Epithelial cell of prostate (primary cell): ENCODE measurements at regions not wholly inside any gene's neighbourhood (a gene's known extent, or its start where the extent isn't known, plus 50 kb on each side); places are given as distances from the start of the nearest gene placed in this dataset.
"Not testable (repeated sequence)": the region's sequence is repeated elsewhere in the genome, so short reads cannot be mapped to it uniquely, and the experiment has no call there.

Experiments
- DNase-seq: peaks from one replicate; pipeline ENCODE4 v3.0.0-alpha.2; 2011; ENCODE audit warnings: low read depth, low spot score
- H3K27ac ChIP-seq: fragments of 450-650 bp; 2 replicates; pipeline ENCODE4 v1.5.1; 2017; ENCODE audit warnings: mild to moderate bottlenecking

DNA sequence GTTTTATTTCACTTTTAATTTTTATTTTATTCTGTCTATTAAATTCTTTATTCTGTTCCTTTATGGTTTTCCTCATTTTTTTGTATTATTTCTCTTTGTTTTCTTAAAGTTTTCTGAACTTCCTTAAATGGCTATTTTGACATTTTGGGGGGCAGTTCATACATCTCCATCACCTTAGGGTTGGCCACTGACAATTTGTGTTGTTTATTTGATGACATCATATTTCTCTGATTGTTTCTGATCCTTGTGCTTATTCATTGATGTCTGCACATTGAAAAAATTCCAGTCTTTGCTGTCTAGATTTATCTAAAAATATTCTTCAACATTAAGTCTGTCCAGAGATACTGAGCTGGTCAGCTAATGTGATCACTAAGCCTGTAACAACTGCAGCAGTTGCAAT is 379.5 kb upstream of the EYS start:
- DNase-seq, result no peak

DNA sequence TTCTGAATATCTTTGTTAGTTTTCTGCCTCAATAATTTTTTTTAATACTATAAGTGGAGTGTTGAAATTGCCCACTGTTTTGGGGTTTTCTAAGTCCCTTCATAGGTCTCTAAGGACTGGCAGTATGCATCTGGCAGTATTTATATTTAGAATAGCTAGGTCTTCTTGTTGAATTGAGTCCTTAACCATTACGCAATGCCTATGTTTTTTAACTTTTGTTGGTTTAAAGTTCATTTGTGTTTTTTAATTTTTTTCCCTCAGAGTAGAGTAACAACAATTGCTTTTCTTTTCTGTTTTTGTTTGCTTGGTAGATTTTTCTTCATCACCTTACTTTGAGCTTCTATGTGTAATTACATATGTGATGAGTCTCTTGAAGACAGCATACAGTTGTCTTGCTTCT is 375.9 kb upstream of the EYS start:
- DNase-seq, result no peak

More for the DNA sequence above, 379.5 kb upstream of the EYS start:
- no peak overlapping the region for H3K27ac ChIP-seq

DNA sequence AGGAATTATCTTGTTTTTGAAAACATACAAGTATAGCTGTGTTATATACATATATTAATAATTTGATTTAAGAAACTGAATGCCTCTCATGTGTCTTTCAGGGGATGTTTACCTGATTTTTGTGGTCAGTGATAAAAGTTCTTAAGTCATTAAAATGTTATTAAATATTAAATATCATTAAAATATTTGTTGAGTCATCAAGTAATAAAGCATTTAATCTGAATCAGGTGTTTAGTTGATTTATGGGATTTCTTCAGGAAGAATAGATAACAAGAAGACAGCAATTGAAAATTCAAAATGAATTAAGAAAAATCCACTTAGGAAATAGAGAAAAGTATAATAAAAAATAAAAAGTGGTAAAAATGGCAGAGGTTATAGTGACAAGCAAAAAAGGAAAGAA is 361.9 kb upstream of the EYS start:
- no peak for DNase-seq
- H3K27ac ChIP-seq, result no peak overlapping the region

More for the DNA sequence above, 375.9 kb upstream of the EYS start:
- no peak overlapping the region for H3K27ac ChIP-seq

DNA sequence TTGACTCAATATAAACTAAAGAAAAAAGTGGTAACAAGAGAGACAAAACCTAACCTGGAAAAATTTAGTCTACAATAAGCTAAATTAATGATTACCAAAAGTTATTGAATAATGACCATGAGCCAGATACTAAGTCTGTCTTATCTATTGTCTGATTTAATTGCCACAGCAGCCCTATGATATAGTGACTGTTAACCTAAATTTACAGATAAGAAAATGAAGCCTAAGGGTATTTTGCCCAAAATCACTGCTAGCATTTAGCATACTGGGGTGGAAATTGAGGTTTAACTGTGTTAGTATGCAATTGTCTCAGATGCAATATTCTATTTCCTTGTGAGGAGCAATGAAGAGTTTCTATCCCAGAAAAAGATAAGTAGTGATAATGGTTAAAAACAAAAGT is 361.0 kb upstream of the EYS start:
- DNase-seq, result no peak
- no peak overlapping the region for H3K27ac ChIP-seq

DNA sequence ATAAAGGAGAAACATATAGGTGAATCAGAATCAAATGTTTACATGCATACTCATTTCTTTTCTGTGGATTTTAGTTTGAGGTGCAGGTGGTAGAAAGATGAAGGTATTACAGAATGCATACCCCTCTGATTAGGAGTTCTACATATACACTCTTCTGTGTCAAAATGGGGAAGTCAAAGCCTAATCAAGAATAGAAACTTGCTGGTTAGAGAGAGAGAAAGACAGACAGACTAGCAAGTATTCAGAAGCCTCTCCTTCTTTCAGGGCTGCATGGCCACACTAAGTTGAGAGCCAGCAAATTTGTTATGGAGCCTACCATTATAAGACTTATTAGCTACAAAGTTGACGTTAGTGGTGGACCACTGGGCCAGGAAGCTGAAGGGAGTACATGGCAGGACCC is 358.3 kb upstream of the EYS start:
- no peak overlapping the region for H3K27ac ChIP-seq
- no peak for DNase-seq

DNA sequence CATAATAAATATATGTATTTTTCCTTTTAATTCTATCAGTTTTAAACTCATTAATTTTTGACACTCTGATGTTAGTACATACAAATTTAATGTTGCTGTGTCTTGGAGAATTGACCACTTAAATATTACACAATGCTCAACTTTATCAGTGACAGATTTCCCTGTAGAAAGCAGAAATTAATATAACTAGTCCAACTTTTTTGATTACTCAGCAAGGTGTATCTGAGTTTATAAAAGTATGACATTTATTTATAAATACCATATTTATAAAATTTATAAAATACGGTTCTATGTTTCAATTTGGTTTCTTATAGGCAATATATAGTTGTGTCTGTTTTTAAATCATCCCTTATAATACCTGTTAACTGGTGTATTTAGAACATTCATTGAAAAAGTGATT is 350.0 kb upstream of the EYS start:
- no peak overlapping the region for H3K27ac ChIP-seq
- DNase-seq, result no peak

DNA sequence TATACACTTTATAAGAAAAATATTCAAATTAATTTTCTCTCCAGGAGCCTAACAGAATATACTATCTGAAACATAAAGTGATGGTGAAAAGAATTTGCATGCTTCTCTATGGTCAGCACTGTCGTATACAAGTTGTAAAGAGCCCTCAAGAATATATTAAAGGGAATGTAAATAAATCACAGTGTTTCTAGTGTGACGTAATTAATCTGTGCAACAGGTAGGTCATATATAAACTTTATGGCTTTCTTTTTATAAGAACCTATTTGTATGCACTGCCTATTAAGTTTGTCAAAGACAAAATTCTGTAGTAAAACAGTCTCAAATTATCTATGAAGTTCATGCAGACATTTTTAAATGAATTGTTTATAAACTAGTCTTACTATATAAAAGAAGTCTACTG is 347.9 kb upstream of the EYS start:
- no peak for DNase-seq
- no peak overlapping the region for H3K27ac ChIP-seq

DNA sequence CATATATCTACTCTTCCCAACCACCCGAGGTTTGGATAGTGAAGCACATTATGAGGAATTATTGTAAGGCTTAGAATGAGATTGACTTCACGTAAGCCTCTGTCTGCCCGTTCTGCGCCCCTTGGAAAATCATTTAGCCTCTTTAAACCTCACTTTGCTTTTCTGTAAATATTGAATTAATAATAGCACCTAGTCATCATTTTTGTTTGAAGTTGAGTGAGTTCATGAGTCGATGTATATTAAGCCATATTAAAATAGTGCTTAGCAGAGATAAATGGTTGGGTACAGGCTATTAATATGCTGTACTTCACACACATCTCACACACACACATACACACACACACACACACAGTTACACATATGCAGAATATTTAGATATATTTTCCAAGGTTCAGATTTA is 344.8 kb upstream of the EYS start:
- DNase-seq, result no peak
- H3K27ac ChIP-seq, result no peak overlapping the region

DNA sequence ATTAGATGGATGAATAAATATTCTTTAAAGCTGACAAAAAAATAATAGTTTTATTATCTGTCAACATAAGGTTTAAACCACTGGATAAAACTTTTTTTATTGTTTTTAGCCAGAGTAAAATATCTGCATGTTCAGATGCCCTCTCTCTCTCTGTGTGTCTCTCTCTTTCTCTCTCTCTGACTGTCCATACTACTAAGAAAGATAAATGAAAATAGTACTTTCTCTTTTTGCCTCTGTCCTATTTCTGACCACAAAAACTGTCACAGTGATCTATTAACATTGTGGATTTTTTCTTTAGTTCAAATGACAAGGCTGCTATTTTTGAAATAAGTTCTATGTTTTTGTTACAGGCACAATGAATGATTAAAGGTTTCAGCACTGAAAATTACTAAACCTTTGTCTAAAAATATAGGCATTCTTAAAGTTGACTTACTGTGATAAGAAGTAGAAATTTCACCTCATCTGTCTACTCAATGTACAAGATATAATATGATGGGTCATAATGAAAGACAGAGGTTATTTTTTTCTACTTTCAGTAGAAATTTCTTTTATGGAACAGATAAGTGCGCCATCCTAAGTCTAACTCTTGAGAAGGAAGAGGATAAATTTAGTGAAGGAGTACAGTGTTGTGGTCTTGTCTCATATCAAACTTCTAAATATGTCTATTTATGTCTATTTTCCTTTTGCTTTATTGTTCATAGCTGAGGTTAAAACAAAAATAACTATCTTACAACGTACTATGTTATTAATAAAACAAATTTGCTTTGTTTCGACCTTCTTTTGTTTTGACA is 341.9 kb upstream of the EYS start:
- no peak for DNase-seq
- no peak overlapping the region for H3K27ac ChIP-seq

DNA sequence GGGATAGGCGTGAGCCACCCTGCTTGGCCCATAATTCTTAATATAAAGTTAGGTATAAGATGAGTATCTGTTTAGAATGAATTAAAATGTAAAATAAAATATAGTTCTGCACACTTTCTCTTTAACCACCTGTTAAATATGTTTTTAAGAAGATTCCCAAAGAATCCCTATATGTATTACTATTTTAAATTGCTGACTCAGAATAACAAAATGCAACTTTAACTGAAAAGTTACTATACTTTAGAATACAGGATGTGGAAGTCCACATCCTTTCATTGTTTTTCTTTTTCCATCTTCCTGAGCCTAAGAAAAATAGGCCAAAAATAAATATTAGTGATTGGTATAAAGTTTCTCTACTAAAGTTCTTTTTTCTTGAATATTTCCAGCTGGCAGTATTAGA is 325.6 kb upstream of the EYS start:
- H3K27ac ChIP-seq, result no peak overlapping the region
- no peak for DNase-seq

DNA sequence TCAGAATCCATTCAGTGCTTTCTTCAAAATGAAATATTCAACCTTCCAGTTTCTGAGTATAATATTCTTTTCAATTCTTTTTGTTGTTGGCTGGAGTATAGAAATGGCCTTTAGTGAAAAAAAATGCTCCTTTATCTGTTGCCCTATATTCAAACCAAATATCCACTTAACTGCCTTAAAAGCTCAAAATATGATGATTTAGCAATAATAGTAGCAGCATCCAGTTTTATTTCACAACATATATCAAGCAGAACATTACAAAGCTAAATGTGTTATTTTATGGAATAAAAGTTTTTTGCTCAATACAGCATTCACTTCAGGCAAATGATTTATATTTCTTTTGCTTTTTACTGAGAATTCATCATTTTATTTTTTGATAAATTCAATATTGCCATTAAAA is 322.4 kb upstream of the EYS start:
- DNase-seq, result no peak

DNA sequence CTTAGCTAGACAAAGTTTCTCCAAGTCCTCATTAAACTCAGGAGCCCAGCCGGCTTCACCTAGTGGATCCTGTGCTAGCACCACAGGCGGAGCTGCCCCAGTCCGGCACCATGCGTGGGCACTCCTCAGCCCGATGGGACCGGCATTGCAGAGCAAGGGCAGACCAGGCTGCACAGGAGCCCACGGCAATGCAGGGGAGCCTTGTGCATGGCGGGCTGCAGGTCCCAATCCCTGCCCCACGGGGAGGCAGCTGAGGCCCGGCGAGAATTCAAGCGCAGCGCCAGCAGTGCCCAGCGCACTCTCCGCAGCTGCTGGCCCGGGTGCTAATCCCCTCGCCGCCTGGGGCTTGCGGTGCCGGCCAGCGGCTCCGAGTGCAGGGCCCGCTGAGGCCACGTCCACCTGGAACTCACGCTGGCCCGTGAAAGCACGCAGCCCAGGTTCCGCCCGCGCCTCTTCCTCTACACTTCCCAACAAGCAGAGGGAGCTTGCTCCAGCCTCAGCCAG is 292.3 kb upstream of the EYS start:
- no peak overlapping the region for H3K27ac ChIP-seq
- no peak for DNase-seq

More for the DNA sequence above, 322.4 kb upstream of the EYS start:
- no peak overlapping the region for H3K27ac ChIP-seq

DNA sequence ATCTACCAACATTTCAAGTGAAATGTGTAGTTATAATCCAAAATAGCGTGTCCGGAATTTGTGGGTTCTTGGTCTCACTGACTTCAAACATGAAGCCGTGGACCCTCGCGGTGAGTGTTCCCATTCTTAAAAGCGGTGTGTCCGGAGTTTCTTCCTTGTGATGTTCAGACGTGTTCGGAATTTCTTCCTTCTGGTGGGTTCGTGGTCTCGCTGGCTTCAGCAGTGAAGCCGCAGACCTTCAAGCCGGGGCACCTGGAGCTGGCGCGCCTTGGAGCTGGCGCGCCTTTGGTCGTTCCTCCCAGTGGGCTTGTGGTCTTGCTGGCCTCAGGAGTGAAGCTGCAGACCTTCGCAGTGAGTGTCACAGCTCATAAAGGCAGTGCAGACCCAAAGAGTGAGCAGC is 291.5 kb upstream of the EYS start:
- H3K27ac ChIP-seq, result no peak overlapping the region
- no peak for DNase-seq

DNA sequence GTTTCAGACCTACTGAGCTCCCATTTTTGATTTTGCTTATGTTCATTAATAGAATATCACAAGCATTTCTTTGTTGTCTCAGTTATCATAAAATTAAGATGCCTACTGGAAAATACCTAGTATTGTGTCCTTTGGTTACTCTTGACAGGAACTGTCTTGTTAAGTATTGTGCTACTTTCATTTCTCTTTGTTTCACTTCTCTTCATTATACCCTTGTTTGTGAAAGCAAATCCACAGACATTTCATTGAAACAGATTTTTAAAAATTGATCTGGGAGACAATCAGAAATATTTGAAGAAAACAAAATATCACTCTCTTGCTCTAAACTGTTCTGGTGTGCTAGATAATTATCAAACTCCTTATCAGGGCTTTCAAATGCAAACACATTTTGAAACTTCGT is 290.5 kb upstream of the EYS start:
- no peak for DNase-seq
- H3K27ac ChIP-seq, result no peak overlapping the region

DNA sequence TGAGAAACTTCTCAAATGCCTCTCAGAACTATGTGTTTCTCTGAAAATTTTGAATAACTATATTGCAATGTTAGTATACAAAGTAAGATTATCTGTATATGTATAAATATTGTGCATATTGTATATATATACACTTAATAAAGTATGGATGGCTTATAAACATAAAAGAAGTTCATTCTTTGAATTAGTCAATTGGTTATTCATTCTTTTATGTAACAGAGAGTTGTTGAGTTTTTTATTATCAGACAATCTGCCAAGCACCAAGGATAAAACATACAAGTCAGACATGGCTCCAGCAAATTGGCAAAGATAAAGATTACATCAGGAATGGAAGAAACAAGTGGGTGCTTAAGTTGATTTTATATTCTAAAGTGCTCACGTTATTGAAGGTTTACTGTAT is 289.1 kb upstream of the EYS start:
- DNase-seq, result no peak
- no peak overlapping the region for H3K27ac ChIP-seq

DNA sequence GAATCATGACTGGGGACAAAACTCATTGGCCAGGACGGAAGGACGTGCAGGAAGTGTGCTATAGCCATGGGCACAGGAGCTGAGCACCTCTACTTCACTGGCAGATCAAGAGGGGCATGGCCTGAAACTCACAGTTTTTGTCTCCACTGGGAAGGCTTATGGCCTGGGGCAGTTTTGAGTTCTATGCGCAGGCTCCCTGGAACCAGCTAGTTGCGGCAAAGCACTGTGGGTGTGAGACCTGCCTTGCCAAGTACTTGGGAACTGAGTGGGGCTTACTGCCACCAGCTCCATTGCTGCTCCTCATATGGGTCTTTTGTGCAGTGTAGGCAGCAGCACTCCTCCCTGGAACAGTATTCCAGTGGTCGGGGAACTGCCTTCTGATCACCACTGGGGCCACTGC is 282.6 kb upstream of the EYS start:
- no peak overlapping the region for H3K27ac ChIP-seq
- no peak for DNase-seq

DNA sequence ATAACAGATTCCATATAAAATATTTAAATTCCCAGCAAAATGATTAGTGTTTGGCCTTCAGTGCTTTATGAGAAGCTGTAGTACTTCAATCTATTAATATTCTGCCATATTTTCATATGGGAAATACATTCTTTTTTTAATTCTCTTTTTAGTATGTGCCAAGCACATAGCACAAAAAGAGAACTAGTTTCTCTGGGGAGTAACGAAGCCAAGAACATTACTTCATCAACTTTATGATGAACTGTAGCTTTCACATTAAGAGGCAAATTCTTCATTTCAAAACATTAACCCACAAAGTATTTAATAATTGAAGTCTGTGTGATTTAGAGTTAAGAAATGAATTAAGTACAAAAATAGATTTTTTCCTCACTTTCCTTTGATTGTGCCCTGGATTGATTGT is 281.0 kb upstream of the EYS start:
- H3K27ac ChIP-seq, result no peak overlapping the region
- no peak for DNase-seq

DNA sequence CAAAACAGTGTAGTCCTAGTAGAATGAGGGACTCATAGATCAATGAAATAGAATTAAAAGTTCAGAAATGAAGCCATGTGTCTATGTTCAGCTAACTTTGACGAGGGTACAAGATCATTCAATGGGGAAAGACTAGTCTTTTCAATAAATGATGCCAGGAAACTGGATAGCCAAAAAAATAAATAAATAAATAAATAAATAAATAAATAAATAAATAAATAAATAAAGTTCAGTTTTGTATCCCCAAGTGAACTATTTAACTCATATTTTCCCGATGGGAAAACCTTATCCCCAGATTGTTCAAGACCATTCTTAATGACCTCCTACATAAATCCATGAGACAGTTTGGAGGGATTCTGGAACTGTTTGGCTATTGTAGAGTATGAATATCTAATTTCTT is 277.1 kb upstream of the EYS start:
- DNase-seq, result no peak
- H3K27ac ChIP-seq, result no peak overlapping the region

DNA sequence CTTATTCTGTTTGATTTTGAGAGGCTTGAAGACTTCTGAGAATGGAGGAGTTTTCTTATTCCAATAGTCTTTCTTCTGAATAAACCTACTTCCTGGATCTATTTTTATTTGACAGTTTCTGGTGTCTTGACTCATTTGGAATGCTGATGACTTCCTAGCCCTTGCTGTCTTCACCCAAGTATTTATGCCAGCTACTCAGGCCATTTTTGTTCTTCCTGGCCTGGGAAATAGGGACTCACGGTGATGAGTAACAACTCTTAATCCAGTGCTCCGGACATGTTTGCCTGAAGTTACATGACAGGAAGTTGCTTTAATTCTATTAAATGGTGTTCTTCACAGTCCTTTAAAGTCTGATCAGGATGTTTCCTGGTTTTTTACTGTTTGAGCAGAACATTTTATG is 272.1 kb upstream of the EYS start:
- no peak for DNase-seq
- H3K27ac ChIP-seq, result no peak overlapping the region

DNA sequence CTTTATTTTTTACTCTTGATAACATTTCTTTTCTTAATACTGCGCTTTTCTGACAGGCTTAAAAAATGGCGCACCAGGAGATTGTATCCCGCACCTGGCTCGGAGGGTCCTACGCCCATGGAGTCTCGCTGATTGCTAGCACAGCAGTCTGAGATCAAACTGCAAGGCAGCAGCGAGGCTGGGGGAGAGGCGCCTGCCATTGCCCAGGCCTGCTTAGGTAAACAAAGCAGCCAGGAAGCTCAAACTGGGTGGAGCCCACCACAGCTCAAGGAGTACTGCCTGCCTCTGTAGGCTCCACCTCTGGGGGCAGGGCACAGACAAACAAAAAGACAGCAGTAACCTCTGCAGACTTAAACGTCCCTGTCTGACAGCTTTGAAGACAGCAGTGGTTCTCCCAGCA is 264.2 kb upstream of the EYS start:
- not testable (repeated sequence) for DNase-seq, H3K27ac ChIP-seq

DNA sequence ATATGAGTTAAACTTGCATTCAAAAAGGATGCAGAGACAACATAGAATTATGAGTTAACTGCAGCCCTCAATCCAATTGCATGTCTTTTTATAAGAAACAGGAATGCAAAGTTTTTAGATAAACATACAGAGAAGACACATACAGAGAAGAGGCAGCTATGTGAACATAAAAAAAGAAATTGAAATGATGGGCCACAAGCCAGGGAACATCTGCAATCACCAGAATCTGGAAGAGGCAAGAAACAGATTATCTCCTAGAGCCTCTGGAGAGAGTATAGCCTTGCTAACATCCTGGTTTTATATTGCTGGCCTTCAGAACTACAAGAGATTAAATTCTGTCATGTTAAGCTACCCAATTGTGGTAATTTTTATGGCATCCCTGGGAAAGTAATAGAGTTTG is 257.2 kb upstream of the EYS start:
- H3K27ac ChIP-seq, result no peak overlapping the region

DNA sequence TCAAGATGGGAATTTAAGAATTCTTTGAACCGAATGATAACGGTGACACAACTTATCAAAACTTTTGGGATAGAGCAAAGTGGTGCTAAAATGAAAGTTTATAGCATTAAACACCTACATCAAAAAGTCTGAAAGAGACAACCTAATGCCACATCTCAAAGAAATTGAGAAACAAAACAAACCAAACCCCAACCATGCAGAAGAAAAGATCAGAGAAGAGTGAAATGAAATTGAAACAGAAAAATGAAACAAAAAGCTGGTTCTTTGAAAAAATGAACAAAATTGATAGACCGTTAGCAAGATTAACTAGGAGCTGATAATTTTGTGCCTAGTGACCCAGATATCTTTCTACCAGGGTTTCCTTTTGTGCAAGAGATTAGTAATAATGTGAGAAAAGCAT is 248.0 kb upstream of the EYS start:
- DNase-seq, result no peak

More for the DNA sequence above, 257.2 kb upstream of the EYS start:
- DNase-seq, result no peak

More for the DNA sequence above, 248.0 kb upstream of the EYS start:
- H3K27ac ChIP-seq, result no peak overlapping the region
